ENCODE measurements at regions not wholly inside any gene's neighbourhood (a gene's known extent, or its start where the extent isn't known, plus 50 kb on each side); places are given as distances from the start of the nearest gene placed in this dataset.
A peak's percentile ranks its signal among the peaks of the same experiment; 100 is the strongest.

DNA sequence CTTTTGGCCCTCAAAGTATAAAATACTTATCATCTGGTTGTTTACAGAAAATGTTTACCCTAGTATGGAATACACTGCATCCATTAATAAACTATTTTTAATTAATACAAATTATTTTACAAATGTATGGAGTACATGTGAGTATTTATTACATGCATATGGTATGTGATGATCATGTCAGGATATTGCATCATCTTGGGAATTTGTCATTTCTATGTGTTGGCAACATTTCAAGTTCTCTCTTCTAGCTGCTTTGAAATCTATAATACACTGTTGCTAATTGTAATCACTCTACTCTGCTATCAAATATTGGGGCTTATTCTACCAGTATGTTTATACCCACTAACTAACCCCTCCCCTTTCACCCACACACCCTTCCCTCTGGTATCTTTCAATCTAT is 103.9 kb upstream of the THSD7A start:
- intact Hi-C loops (cut with micrococcal nuclease; ENCODE audit: unreplicated experiment) = no loop called here
- no peak for DNase-seq (ENCODE audit: low spot score)
- Histone ChIP-seq H3K4me2 (ENCODE audit: low read depth, low read length) (no peak overlapping the region), H3K27me3 (ENCODE audit: control insufficient read depth in 1 of 2, insufficient read depth in 2 of 2, low read length in 2 of 2) (no peaks in the 10 kb centered on the region), H3K4me3 (replicated peaks in 1 of 3; ENCODE audit: insufficient read depth in 1 of 3, low read depth in 2 of 3, low read length in 3 of 3) (no peak overlapping the region), H2AFZ (ENCODE audit: low read length) (no peak overlapping the region), H3K4me1 (ENCODE audit: insufficient read depth, low read length) (no peaks in the 10 kb centered on the region), H3K9me3 (ENCODE audit: low read length) (peaks cover 39% of the 10 kb centered on the region), H4K20me1 (ENCODE audit: insufficient read depth, low read length) (no peaks in the 10 kb centered on the region), H3K36me3 (replicated peaks in 1 of 2; ENCODE audit: control insufficient read depth in 1 of 2, insufficient read depth in 2 of 2, low read length in 2 of 2) (no peaks in the 10 kb centered on the region), H3K9ac (ENCODE audit: insufficient read depth, low read depth, low read length) (no peak overlapping the region), H3K79me2 (ENCODE audit: insufficient read depth, low read length) (no peaks in the 10 kb centered on the region), H3K27ac (ENCODE audit: extremely low read length, insufficient read depth, low read length) (no peak overlapping the region)
- FAIRE-seq = no peak
- ATAC-seq = no peak
- ChIA-PET POLR2A (no interaction called here), CTCF (ENCODE audit: low intra/inter-chr PET ratio, low total read pairs) (no interaction called here)
- BruUV-seq (replicated peaks) = no TSS peak
- TF ChIP-seq, protein P1, sequence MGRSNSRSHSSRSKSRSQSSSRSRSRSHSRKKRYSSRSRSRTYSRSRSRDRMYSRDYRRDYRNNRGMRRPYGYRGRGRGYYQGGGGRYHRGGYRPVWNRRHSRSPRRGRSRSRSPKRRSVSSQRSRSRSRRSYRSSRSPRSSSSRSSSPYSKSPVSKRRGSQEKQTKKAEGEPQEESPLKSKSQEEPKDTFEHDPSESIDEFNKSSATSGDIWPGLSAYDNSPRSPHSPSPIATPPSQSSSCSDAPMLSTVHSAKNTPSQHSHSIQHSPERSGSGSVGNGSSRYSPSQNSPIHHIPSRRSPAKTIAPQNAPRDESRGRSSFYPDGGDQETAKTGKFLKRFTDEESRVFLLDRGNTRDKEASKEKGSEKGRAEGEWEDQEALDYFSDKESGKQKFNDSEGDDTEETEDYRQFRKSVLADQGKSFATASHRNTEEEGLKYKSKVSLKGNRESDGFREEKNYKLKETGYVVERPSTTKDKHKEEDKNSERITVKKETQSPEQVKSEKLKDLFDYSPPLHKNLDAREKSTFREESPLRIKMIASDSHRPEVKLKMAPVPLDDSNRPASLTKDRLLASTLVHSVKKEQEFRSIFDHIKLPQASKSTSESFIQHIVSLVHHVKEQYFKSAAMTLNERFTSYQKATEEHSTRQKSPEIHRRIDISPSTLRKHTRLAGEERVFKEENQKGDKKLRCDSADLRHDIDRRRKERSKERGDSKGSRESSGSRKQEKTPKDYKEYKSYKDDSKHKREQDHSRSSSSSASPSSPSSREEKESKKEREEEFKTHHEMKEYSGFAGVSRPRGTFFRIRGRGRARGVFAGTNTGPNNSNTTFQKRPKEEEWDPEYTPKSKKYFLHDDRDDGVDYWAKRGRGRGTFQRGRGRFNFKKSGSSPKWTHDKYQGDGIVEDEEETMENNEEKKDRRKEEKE (IDR thresholded peaks at IDR 0.05) = no peak
- no peak for TF ChIP-seq ZFX (CRISPR knock-in tag; IDR thresholded peaks at IDR 0.05; ENCODE audit: low read depth)
- TF ChIP-seq, protein P2, sequence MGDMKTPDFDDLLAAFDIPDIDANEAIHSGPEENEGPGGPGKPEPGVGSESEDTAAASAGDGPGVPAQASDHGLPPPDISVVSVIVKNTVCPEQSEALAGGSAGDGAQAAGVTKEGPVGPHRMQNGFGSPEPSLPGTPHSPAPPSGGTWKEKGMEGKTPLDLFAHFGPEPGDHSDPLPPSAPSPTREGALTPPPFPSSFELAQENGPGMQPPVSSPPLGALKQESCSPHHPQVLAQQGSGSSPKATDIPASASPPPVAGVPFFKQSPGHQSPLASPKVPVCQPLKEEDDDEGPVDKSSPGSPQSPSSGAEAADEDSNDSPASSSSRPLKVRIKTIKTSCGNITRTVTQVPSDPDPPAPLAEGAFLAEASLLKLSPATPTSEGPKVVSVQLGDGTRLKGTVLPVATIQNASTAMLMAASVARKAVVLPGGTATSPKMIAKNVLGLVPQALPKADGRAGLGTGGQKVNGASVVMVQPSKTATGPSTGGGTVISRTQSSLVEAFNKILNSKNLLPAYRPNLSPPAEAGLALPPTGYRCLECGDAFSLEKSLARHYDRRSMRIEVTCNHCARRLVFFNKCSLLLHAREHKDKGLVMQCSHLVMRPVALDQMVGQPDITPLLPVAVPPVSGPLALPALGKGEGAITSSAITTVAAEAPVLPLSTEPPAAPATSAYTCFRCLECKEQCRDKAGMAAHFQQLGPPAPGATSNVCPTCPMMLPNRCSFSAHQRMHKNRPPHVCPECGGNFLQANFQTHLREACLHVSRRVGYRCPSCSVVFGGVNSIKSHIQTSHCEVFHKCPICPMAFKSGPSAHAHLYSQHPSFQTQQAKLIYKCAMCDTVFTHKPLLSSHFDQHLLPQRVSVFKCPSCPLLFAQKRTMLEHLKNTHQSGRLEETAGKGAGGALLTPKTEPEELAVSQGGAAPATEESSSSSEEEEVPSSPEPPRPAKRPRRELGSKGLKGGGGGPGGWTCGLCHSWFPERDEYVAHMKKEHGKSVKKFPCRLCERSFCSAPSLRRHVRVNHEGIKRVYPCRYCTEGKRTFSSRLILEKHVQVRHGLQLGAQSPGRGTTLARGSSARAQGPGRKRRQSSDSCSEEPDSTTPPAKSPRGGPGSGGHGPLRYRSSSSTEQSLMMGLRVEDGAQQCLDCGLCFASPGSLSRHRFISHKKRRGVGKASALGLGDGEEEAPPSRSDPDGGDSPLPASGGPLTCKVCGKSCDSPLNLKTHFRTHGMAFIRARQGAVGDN (CRISPR knock-in tag; IDR thresholded peaks at IDR 0.05) = no peak
- TF ChIP-seq, protein P3, sequence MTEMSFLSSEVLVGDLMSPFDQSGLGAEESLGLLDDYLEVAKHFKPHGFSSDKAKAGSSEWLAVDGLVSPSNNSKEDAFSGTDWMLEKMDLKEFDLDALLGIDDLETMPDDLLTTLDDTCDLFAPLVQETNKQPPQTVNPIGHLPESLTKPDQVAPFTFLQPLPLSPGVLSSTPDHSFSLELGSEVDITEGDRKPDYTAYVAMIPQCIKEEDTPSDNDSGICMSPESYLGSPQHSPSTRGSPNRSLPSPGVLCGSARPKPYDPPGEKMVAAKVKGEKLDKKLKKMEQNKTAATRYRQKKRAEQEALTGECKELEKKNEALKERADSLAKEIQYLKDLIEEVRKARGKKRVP (CRISPR knock-in tag; IDR thresholded peaks at IDR 0.05) = no peak
- TF ChIP-seq ZNF44 (CRISPR knock-in tag; IDR thresholded peaks at IDR 0.05) = no peak
- TF ChIP-seq ARNT2 (CRISPR knock-in tag; IDR thresholded peaks at IDR 0.05; ENCODE audit: low read depth) = no peak
- no peak for TF ChIP-seq ZNF329 (CRISPR knock-in tag; IDR thresholded peaks at IDR 0.05; ENCODE audit: low read depth)
- TF ChIP-seq CEBPB (IDR thresholded peaks at IDR 0.05; ENCODE audit: borderline replicate concordance, low read depth, low read length) = peak; percentile 59
- peak; percentile 12; the same call in 1 of the 2 replicates for TF ChIP-seq ATF7 (IDR thresholded peaks at IDR 0.05)
- no peak for TF ChIP-seq ATF7 (CRISPR knock-in tag; IDR thresholded peaks at IDR 0.05)
- in situ Hi-C loops (cut with HindIII; ENCODE audit: extremely low pct_ligation_motif_present, low pct_unique_long_range_greater_than_20kb) = no loop called here

All from HepG2 (cell line).